GM23338 (cell line): ENCODE measurements at regions not wholly inside any gene's neighbourhood (a gene's known extent, or its start where the extent isn't known, plus 50 kb on each side); places are given as distances from the start of the nearest gene placed in this dataset.

Experiments
- CTCF ChIP-seq, 2 experiments: fragments of 200-600 bp in 1 of 2; sonication (generic) in 1 of 2; conservative IDR thresholded peaks; 2 replicates each; pipeline versions ENCODE4 v1.5.1 to v1.6.1; 2016 to 2017; ENCODE audit warnings: antibody characterized with exemption in 2 of 2, low read depth in 2 of 2, mild to moderate bottlenecking in 2 of 2, moderate library complexity in 1 of 2
- EZH2phosphoT487 ChIP-seq: fragments of 200-600 bp; sonication (generic); IDR thresholded peaks from one replicate; pipeline ENCODE4 v1.8.1; 2018; ENCODE audit warnings: antibody characterized with exemption; ENCODE audit not compliant: unreplicated experiment
- JUNB ChIP-seq: IDR thresholded peaks from one replicate; pipeline ENCODE4 v1.6.1; 2016; ENCODE audit warnings: antibody characterized with exemption; ENCODE audit not compliant: unreplicated experiment
- POLR2AphosphoS5 ChIP-seq: IDR thresholded peaks from 2 replicates; pipeline ENCODE4 v1.6.1; 2016; ENCODE audit warnings: antibody characterized with exemption, low read depth

- no peak for TF ChIP-seq CTCF (conservative IDR thresholded peaks at IDR 0.05; ENCODE audit: low read depth in 2 of 2)
- no peak for TF ChIP-seq EZH2phosphoT487
- TF ChIP-seq JUNB, result no peak
- TF ChIP-seq POLR2AphosphoS5, result no peak
Observed at GRCh38 chr16:63223851-63224250, 1187.6 kb upstream of the CDH8 start.
